ENCODE measurements at regions not wholly inside any gene's neighbourhood (a gene's known extent, or its start where the extent isn't known, plus 50 kb on each side); places are given as distances from the start of the nearest gene placed in this dataset.

GRCh38 chr2:2694746-2695145 is 363.7 kb upstream of the MYT1L start:
- TF ChIP-seq CTCF (IDR thresholded peaks at IDR 0.05) (no peak), POLR2A (IDR thresholded peaks at IDR 0.05) (no peak)

Data from lower leg skin (tissue), 3 donors.